ENCODE measurements at regions not wholly inside any gene's neighbourhood (a gene's known extent, or its start where the extent isn't known, plus 50 kb on each side); places are given as distances from the start of the nearest gene placed in this dataset.

- Histone ChIP-seq H2AFZ (ENCODE audit: insufficient read depth, low read length, poor library complexity) (no peak overlapping the region), H3K9ac (ENCODE audit: low read length) (no peak overlapping the region), H3K14ac (ENCODE audit: low read length) (no peak overlapping the region), H4K91ac (ENCODE audit: low read depth, low read length) (no peak overlapping the region), H2BK120ac (ENCODE audit: insufficient read depth, low read length, poor library complexity) (no peak overlapping the region), H3K79me2 (ENCODE audit: control insufficient read depth, insufficient read depth, low read length, poor library complexity) (no peaks in the 10 kb centered on the region), H3K9me3 (ENCODE audit: insufficient read depth, low read depth, low read length) (no peaks in the 10 kb centered on the region), H4K12ac (ENCODE audit: low read depth, low read length) (no peak overlapping the region), H2BK5ac (ENCODE audit: low read depth, low read length, poor library complexity) (no peak overlapping the region), H3K4me1 (ENCODE audit: control insufficient read depth in 1 of 2, insufficient read depth in 2 of 2, low read length in 2 of 2) (no peaks in the 10 kb centered on the region), H3K79me1 (ENCODE audit: low read length) (no peaks in the 10 kb centered on the region), H3K27ac (ENCODE audit: low read depth, low read length) (no peak overlapping the region), H3K27me3 (ENCODE audit: insufficient read depth, low read length) (no peaks in the 10 kb centered on the region), H3K18ac (ENCODE audit: low read length) (no peak overlapping the region), H3K4me2 (ENCODE audit: low read length) (no peak overlapping the region), H3K36me3 (ENCODE audit: control insufficient read depth in 1 of 2, insufficient read depth in 2 of 2, low read length in 2 of 2) (no peaks in the 10 kb centered on the region), H2BK12ac (ENCODE audit: low read length) (no peak overlapping the region), H2AK5ac (ENCODE audit: low read length) (no peak overlapping the region), H3K4ac (ENCODE audit: low read depth, low read length) (no peak overlapping the region), H3K4me3 (ENCODE audit: low read depth, low read length) (no peak overlapping the region), H4K8ac (ENCODE audit: low read depth, low read length) (no peak overlapping the region), H3K23ac (ENCODE audit: low read length) (no peak overlapping the region)
- no CpG with 5 or more reads among the region's 1 CpG for WGBS (ENCODE audit: extremely low coverage, insufficient coverage, insufficient read length)
- no peak for DNase-seq
These were observed 70.4 kb downstream of the DIRAS3 start for GRCh38 chr1:67980028-67980427.

GRCh38 chr1:67979532-67979931 is 70.9 kb downstream of the DIRAS3 start:
- Histone ChIP-seq H3K4me3 (ENCODE audit: low read depth, low read length) (no peak overlapping the region), H4K91ac (ENCODE audit: low read depth, low read length) (no peak overlapping the region), H2AK5ac (ENCODE audit: low read length) (no peak overlapping the region), H3K79me2 (ENCODE audit: control insufficient read depth, insufficient read depth, low read length, poor library complexity) (no peaks in the 10 kb centered on the region), H4K12ac (ENCODE audit: low read depth, low read length) (no peak overlapping the region), H3K9ac (ENCODE audit: low read length) (no peak overlapping the region), H3K18ac (ENCODE audit: low read length) (no peak overlapping the region), H3K27ac (ENCODE audit: low read depth, low read length) (no peak overlapping the region), H3K36me3 (ENCODE audit: control insufficient read depth in 1 of 2, insufficient read depth in 2 of 2, low read length in 2 of 2) (no peaks in the 10 kb centered on the region), H2BK12ac (ENCODE audit: low read length) (no peak overlapping the region), H3K9me3 (ENCODE audit: insufficient read depth, low read depth, low read length) (no peaks in the 10 kb centered on the region), H2AFZ (ENCODE audit: insufficient read depth, low read length, poor library complexity) (no peak overlapping the region), H3K79me1 (ENCODE audit: low read length) (no peaks in the 10 kb centered on the region), H3K23ac (ENCODE audit: low read length) (no peak overlapping the region), H3K4ac (ENCODE audit: low read depth, low read length) (no peak overlapping the region), H3K4me1 (ENCODE audit: control insufficient read depth in 1 of 2, insufficient read depth in 2 of 2, low read length in 2 of 2) (no peaks in the 10 kb centered on the region), H2BK120ac (ENCODE audit: insufficient read depth, low read length, poor library complexity) (no peak overlapping the region), H2BK5ac (ENCODE audit: low read depth, low read length, poor library complexity) (no peak overlapping the region), H3K14ac (ENCODE audit: low read length) (no peak overlapping the region), H3K27me3 (ENCODE audit: insufficient read depth, low read length) (no peaks in the 10 kb centered on the region), H4K8ac (ENCODE audit: low read depth, low read length) (no peak overlapping the region), H3K4me2 (ENCODE audit: low read length) (no peak overlapping the region)
- WGBS (ENCODE audit: extremely low coverage, insufficient coverage, insufficient read length) = no CpG with 5 or more reads among the region's 2 CpGs
- no peak for DNase-seq

DNA sequence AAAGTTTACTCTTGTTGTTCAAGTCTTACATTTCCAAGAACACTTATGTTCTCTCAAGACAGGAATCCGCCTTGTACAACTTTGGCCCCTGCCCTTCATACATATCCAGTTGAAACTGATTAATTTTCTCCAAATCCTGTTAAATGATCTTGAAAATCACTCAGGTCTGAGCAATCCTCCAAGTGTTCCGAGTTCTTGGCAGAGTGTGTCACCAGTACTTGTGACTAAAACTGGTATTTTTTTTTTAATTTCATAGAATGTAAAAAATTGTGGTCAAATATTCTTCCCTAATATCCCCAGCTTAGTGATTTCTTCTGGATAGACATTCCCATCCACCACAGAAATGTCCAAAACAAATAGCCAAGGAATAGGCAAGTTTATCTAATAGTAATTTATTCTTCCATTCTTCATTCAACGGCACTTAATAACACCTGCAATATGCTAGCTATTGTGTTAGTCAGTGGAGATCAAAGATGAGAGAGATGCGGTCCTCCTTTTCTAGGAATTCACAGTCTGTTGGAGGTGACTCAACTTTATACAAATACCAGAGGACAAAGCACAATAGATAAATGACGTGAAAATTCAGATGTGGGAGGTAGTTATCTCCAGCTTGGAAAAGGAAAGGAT is 71.4 kb downstream of the DIRAS3 start:
- no peak overlapping the region for H4K8ac ChIP-seq (ENCODE audit: low read depth, low read length)
- no peaks in the 10 kb centered on the region for H3K79me1 ChIP-seq (ENCODE audit: low read length)
- no peak overlapping the region for H3K4me3 ChIP-seq (ENCODE audit: low read depth, low read length)
- no peak overlapping the region for H3K23ac ChIP-seq (ENCODE audit: low read length)
- no peak overlapping the region for H2BK12ac ChIP-seq (ENCODE audit: low read length)
- H3K79me2 ChIP-seq (ENCODE audit: control insufficient read depth, insufficient read depth, low read length, poor library complexity) = no peaks in the 10 kb centered on the region
- H4K91ac ChIP-seq (ENCODE audit: low read depth, low read length) = no peak overlapping the region
- H3K27ac ChIP-seq (ENCODE audit: low read depth, low read length) = no peak overlapping the region
- no peak overlapping the region for H3K4me2 ChIP-seq (ENCODE audit: low read length)
- H3K36me3 ChIP-seq (ENCODE audit: control insufficient read depth in 1 of 2, insufficient read depth in 2 of 2, low read length in 2 of 2) = no peaks in the 10 kb centered on the region
- no CpG with 5 or more reads among the region's 5 CpGs for WGBS (ENCODE audit: extremely low coverage, insufficient coverage, insufficient read length)
- no peaks in the 10 kb centered on the region for H3K4me1 ChIP-seq (ENCODE audit: control insufficient read depth in 1 of 2, insufficient read depth in 2 of 2, low read length in 2 of 2)
- no peak overlapping the region for H3K4ac ChIP-seq (ENCODE audit: low read depth, low read length)
- no peak overlapping the region for H2BK5ac ChIP-seq (ENCODE audit: low read depth, low read length, poor library complexity)
- H3K27me3 ChIP-seq (ENCODE audit: insufficient read depth, low read length) = no peaks in the 10 kb centered on the region
- H3K9ac ChIP-seq (ENCODE audit: low read length) = no peak overlapping the region
- H2AK5ac ChIP-seq (ENCODE audit: low read length) = no peak overlapping the region
- no peak overlapping the region for H2BK120ac ChIP-seq (ENCODE audit: insufficient read depth, low read length, poor library complexity)
- H3K14ac ChIP-seq (ENCODE audit: low read length) = no peak overlapping the region
- no peaks in the 10 kb centered on the region for H3K9me3 ChIP-seq (ENCODE audit: insufficient read depth, low read depth, low read length)
- H2AFZ ChIP-seq (ENCODE audit: insufficient read depth, low read length, poor library complexity) = no peak overlapping the region
- H4K12ac ChIP-seq (ENCODE audit: low read depth, low read length) = no peak overlapping the region
- DNase-seq = peak; percentile 26 to 82
- H3K18ac ChIP-seq (ENCODE audit: low read length) = no peak overlapping the region

- Histone ChIP-seq H2AK5ac (ENCODE audit: low read length) (no peak overlapping the region), H3K79me2 (ENCODE audit: control insufficient read depth, insufficient read depth, low read length, poor library complexity) (no peaks in the 10 kb centered on the region), H4K12ac (ENCODE audit: low read depth, low read length) (no peak overlapping the region), H2AFZ (ENCODE audit: insufficient read depth, low read length, poor library complexity) (no peak overlapping the region), H3K23ac (ENCODE audit: low read length) (no peak overlapping the region), H3K79me1 (ENCODE audit: low read length) (no peaks in the 10 kb centered on the region), H3K18ac (ENCODE audit: low read length) (no peak overlapping the region), H3K27ac (ENCODE audit: low read depth, low read length) (no peak overlapping the region), H3K27me3 (ENCODE audit: insufficient read depth, low read length) (no peaks in the 10 kb centered on the region), H3K14ac (ENCODE audit: low read length) (no peak overlapping the region), H3K4me3 (ENCODE audit: low read depth, low read length) (no peak overlapping the region), H4K8ac (ENCODE audit: low read depth, low read length) (no peak overlapping the region), H4K91ac (ENCODE audit: low read depth, low read length) (no peak overlapping the region), H3K9me3 (ENCODE audit: insufficient read depth, low read depth, low read length) (no peaks in the 10 kb centered on the region), H2BK5ac (ENCODE audit: low read depth, low read length, poor library complexity) (no peak overlapping the region), H3K36me3 (ENCODE audit: control insufficient read depth in 1 of 2, insufficient read depth in 2 of 2, low read length in 2 of 2) (no peaks in the 10 kb centered on the region), H3K4ac (ENCODE audit: low read depth, low read length) (no peak overlapping the region), H2BK120ac (ENCODE audit: insufficient read depth, low read length, poor library complexity) (no peak overlapping the region), H2BK12ac (ENCODE audit: low read length) (no peak overlapping the region), H3K4me1 (ENCODE audit: control insufficient read depth in 1 of 2, insufficient read depth in 2 of 2, low read length in 2 of 2) (no peaks in the 10 kb centered on the region), H3K9ac (ENCODE audit: low read length) (no peak overlapping the region), H3K4me2 (ENCODE audit: low read length) (no peak overlapping the region)
- DNase-seq = no peak
- no CpG with 5 or more reads among the region's 3 CpGs for WGBS (ENCODE audit: extremely low coverage, insufficient coverage, insufficient read length)
These were observed 72.7 kb downstream of the DIRAS3 start for GRCh38 chr1:67977756-67978155.
